ENCODE measurements at regions not wholly inside any gene's neighbourhood (a gene's known extent, or its start where the extent isn't known, plus 50 kb on each side); places are given as distances from the start of the nearest gene placed in this dataset.

GRCh38 chr7:81457852-81458522 lies 311.9 kb downstream of the HGF start:
- TF ChIP-seq POLR2A (IDR thresholded peaks at IDR 0.05) (no peak), POLR2AphosphoS5 (IDR thresholded peaks at IDR 0.05) (no peak)

Measured in suprapubic skin (tissue), 4 donors.